ENCODE measurements at regions not wholly inside any gene's neighbourhood (a gene's known extent, or its start where the extent isn't known, plus 50 kb on each side); places are given as distances from the start of the nearest gene placed in this dataset.

DNA sequence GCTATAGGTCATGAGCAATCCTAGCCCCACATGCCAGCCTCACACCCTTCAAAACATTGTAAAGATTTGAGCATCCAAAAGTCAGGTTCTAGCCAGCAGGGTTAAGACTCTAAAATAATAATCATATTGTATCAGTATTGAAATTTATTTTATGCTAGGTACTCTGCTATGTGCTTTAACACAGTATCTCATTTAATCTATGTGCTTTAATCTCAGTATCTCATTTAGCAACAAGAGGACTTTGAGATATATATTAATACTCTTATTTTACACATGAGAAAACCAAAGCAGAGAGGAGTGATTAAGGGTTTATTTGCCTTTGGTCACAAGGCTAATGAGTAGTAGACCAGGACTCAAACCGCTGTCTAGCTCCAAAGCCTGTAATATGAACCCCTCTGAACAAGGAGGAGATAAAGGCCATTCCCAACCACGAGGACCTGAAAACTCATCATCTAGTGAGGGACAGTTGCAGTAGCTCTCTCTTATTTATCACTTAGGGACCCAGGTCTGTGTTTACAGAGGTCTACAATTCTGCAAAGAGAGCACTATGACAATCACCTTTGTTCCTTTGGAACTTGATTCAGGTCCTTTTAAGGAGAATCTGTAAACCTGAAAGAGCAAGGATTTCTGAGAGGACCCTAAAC, 116.5 kb upstream of the SERTAD2 start:
- DNase-seq, result no peak

- DNase-seq, result no peak
Observed at GRCh38 chr2:64770781-64771334, 117.1 kb upstream of the SERTAD2 start.

DNA sequence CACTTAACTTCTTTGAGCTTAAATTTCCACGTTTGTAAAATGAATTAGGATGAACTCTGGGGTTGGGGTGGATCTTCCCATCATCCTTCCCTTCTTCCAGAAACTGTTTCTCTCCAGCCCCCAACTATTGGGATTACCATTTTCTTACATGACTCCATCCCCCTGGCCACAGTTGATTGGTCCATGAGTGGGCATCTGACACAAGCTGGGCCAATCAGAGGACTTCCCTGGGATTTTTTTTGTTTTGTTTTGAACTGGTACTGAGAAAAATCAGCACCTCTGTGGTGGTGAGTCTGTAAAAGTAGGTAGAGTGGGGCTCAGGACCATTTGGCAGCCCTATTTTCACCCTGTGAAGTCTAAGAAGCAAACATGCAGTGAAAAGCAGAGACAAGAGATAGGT, 118.0 kb upstream of the SERTAD2 start:
- DNase-seq, result no peak

DNA sequence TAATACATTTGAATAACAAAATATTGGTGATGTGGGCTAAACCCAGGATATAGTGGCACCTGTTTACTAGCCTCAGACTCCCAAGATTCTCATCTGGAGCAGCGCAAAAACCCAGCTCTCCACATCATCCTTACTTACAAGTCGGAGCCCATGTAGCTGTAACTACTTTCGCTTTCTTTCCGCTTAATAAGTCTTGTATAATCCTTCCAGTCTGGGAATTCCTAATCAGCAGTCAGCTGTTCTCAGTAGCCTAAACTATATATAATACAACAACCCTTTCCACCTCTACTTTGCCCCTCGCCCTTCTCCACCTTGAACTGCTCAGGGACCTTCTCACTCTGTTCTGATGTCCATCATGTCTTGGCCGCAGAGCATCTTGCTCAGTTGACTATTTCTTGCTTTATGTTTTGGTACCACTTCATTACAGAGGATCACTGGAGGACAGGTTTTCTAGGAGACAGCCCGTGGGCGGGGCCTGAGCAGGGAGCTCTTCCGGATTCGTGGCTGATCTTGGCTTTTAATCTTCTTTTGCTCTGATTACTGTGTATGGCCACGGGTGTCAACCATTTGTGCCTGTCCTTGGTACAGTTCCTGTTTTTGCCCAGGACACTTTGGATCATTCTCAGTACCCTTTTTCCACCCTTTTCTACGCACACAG, 119.9 kb upstream of the SERTAD2 start:
- DNase-seq, result no peak

- no peak for DNase-seq
Observed at GRCh38 chr2:64777841-64778240, 124.1 kb upstream of the SERTAD2 start.

DNA sequence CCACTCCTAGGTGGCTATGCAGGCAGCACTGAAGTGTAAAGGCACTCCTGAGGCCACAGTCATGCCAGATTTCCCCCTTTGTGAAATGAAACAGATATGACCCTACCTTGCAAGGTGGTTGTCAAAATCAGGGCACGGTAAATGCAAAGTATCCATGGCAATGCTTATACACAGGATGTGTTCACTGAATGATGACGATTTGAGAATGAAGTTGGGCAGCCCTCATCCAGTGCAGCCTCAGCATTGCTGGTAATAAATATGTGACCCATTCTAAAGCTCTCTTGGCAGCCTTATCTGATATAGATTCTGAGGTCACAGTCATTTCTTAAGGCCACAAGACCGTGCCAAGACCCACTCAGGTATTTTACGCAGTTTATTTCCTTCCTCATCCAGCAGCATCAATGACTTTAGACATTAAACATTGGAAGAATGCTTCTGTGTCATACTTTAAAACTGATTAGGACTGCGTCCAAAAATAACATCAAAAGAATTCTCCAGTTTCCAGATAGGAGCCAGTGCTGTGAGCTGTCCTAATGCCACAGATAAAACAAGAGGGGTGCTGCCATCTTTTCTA, 125.5 kb upstream of the SERTAD2 start:
- DNase-seq, result no peak

DNA sequence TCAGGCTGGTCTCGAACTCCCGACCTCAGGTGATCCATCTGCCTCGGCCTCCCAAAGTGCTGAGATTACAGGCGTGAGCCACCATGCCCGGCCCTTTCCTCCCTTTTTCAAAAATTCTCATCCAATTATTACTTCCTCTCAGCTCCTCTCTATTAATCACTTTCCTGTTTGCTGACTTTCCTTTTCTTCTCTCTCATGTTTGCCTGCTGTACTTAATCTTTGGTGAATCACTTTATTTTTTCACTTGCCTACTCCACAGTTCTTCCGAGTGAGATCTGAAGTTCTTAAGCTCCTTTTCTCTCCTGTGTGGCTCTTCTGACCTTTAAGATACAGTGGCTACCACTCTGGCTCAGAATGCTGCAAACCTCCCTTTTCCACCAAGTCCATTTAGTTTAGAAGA, 126.3 kb upstream of the SERTAD2 start:
- no peak for DNase-seq

DNA sequence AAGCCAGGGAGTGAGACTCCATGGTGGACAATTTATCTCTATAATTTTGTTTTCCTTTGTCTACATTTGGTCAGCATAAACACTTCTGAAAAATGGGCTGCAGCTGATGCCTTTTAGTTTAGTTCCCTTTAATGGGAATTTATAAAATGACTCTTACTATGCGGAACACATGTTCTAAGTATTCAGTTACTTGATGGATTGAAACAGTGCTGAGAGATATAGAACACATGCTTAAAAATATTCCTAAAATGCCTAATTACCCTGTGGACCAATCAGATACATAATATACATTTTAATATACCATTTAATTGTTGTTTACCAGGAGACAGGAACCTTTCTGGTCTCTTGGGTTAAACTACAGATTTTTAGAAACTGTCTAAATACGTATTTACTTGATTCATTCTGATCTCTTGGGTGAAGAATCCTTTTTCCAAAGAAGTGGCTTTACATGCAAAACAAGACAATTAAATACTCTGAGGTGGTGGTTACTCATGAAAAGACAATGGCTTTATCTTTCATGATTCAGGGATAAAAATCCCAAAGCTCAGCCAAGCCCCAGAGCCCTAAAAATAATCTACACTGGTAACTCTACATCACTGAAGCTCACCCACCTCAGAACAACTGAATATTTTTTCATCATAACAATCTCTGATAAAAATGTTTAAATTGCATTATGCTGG, 128.1 kb upstream of the SERTAD2 start:
- no peak for DNase-seq

DNA sequence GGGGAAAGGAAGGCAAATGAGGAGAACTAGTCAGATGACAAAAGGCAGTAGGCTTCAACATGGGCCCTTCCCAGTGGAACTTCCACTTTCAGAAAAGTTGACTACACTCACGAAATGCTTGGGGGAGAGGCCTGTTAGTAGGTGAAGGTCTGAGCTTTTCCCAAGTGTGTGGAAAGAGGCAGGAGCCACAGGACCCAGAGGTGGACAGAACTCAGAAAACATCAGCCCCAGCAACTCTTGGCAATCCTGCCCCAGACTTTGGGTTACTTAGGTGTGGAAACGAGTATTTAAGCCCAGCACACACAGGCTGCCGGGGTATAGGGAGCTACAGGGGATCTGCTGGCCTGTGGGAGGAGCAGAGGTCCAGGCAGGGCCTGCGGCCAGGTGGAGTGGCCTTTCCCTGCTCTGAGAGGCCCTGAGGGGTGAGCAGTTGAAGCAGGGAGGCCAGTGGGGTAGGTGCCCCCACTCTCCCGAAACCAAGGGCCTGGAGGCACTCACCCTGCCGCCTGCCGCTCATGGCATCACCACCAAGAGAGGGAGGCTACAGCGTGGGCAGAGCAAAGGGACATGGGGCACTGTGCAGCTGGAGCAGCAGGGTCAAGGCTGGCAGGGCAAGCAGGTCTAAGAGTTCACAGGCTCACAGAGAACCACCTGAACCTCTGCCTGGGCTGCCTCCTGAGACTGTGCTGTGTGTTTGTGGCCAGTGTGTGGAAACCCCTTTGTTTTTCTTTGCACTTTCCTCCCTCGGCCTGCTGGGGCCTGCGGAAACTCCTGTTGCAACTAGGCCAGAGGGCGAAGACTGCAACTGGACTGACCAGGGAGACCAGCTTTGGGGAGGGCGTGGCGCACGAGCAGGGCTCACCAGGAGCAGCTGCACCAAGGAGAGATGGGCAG, 130.7 kb upstream of the SERTAD2 start:
- no peak for DNase-seq

DNA sequence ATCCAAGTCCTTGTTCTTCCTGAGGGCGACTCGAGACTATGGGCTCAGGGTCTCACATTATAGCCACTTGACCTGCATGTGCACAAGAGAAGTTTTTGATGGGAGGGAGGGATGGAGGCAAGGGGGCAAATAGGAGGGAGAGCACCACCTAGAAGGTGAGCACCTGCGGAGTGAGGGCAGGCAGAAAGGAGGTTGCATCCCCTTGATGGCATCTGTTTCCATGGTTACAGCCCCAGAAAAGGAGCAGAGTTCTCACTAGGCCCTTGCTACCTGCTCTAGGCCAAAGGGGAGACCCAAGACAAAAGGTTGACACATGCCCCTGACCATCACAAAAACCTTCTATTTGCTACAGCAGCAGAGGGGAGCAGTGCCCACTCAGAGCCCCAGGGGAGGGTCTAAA, 131.5 kb upstream of the SERTAD2 start:
- no peak for DNase-seq

- no peak for DNase-seq
Observed at GRCh38 chr2:64786343-64787018, 132.8 kb upstream of the SERTAD2 start.

DNA sequence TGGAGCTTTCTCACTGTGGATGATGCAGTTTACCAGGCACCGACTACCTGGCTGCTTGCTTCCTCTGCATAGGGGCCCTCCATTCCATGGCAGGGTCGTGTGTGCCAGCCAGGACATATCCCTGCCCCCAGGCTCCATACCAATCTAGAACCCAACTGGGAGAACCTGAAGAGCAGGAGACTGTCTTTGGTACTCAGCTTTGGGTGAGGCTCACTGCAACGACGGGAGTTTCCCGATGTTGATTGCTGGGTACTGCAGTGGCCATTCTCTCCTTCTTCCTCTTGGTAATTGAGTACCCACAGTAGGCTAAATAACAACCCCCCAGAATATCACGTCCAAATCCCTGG, 133.3 kb upstream of the SERTAD2 start:
- DNase-seq, result no peak

- no peak for DNase-seq
Observed at GRCh38 chr2:64787698-64788097, 134.0 kb upstream of the SERTAD2 start.

- DNase-seq, result no peak
Observed at GRCh38 chr2:64789466-64790320, 136.0 kb upstream of the SERTAD2 start.

GRCh38 chr2:64792300-64792699, 138.6 kb upstream of the SERTAD2 start:
- DNase-seq, result no peak

GRCh38 chr2:64792995-64793639, 139.4 kb upstream of the SERTAD2 start:
- DNase-seq, result no peak

- no peak for DNase-seq
Observed at GRCh38 chr2:64793701-64794100, 140.0 kb upstream of the SERTAD2 start.

- DNase-seq, result no peak
Observed at GRCh38 chr2:64794426-64794995, 140.8 kb upstream of the SERTAD2 start.

- DNase-seq, result no peak
Observed at GRCh38 chr2:64795024-64795592, 141.4 kb upstream of the SERTAD2 start.

DNA sequence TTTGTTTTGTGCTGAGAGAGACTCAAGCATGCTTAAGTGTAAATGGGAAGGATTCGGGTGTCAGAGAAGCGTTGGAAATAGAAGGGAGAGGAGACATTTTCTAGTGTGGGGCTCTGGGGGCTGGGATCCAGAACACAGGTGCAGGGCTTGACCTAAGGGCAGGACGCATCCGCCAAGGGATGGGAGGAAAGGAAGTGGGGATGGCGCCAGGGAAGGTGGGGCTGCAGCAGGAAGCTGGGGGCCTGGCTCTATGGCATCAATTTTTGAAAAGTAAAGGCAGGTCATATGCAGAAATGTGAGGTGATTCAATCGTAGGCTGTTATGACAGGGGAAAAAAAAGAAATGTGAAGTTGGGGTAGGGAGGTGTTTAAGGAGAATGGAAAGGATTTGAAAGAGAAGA, 143.2 kb upstream of the SERTAD2 start:
- no peak for DNase-seq

All from CD4-positive, alpha-beta T cell treated with Interleukin-4 for 4 hours (primary cell).